HG03457 (cell line): ENCODE measurements at regions not wholly inside any gene's neighbourhood (a gene's known extent, or its start where the extent isn't known, plus 50 kb on each side); places are given as distances from the start of the nearest gene placed in this dataset.
"Not testable (repeated sequence)": the region's sequence is repeated elsewhere in the genome, so short reads cannot be mapped to it uniquely, and the experiment has no call there.

Experiments
- ATAC-seq: cut with Tn5 transposase; IDR thresholded peaks from one replicate; pipeline ENCODE4 v1.9.1; 2021; ENCODE audit warnings: moderate number of reproducible peaks; ENCODE audit not compliant: unreplicated experiment

GRCh38 chr3:162369306-162369705 lies 872.7 kb downstream of the OTOL1 start:
- no peak for ATAC-seq

GRCh38 chr3:162370141-162370540 lies 873.5 kb downstream of the OTOL1 start:
- no peak for ATAC-seq

- ATAC-seq: no peak
Observed at GRCh38 chr3:162376761-162377160, 880.2 kb downstream of the OTOL1 start.

- ATAC-seq: no peak
Observed at GRCh38 chr3:162377608-162378007, 881.0 kb downstream of the OTOL1 start.

- no peak for ATAC-seq
Observed at GRCh38 chr3:162385387-162385786, 888.8 kb downstream of the OTOL1 start.

GRCh38 chr3:162390891-162391290 lies 894.3 kb downstream of the OTOL1 start:
- ATAC-seq: no peak

- ATAC-seq: no peak
Observed at GRCh38 chr3:162391301-162391700, 894.7 kb downstream of the OTOL1 start.

- no peak for ATAC-seq
Observed at GRCh38 chr3:162395496-162395895, 898.9 kb downstream of the OTOL1 start.

- ATAC-seq: no peak
Observed at GRCh38 chr3:162398554-162398953, 901.9 kb downstream of the OTOL1 start.

- no peak for ATAC-seq
Observed at GRCh38 chr3:162400697-162401096, 904.1 kb downstream of the OTOL1 start.

- ATAC-seq: not testable (repeated sequence)
Observed at GRCh38 chr3:162411556-162411955, 914.9 kb downstream of the OTOL1 start.

GRCh38 chr3:162421721-162422120 lies 925.1 kb downstream of the OTOL1 start:
- no peak for ATAC-seq

GRCh38 chr3:162428192-162428591 lies 931.6 kb downstream of the OTOL1 start:
- no peak for ATAC-seq

GRCh38 chr3:162435750-162436149 lies 939.1 kb downstream of the OTOL1 start:
- no peak for ATAC-seq

- ATAC-seq: no peak
Observed at GRCh38 chr3:162436826-162437225, 940.2 kb downstream of the OTOL1 start.

GRCh38 chr3:162437480-162437879 lies 940.9 kb downstream of the OTOL1 start:
- no peak for ATAC-seq

GRCh38 chr3:162441716-162442115 lies 945.1 kb downstream of the OTOL1 start:
- no peak for ATAC-seq

GRCh38 chr3:162443376-162443775 lies 946.8 kb downstream of the OTOL1 start:
- ATAC-seq: no peak

- no peak for ATAC-seq
Observed at GRCh38 chr3:162468791-162469190, 972.2 kb downstream of the OTOL1 start.

- ATAC-seq: no peak
Observed at GRCh38 chr3:162487138-162487537, 990.5 kb downstream of the OTOL1 start.

GRCh38 chr3:162489853-162490252 lies 993.2 kb downstream of the OTOL1 start:
- ATAC-seq: no peak

- no peak for ATAC-seq
Observed at GRCh38 chr3:162491952-162492351, 995.3 kb downstream of the OTOL1 start.

- no peak for ATAC-seq
Observed at GRCh38 chr3:162492446-162493081, 996.0 kb downstream of the OTOL1 start.
